ENCODE measurements at regions not wholly inside any gene's neighbourhood (a gene's known extent, or its start where the extent isn't known, plus 50 kb on each side); places are given as distances from the start of the nearest gene placed in this dataset.

DNA sequence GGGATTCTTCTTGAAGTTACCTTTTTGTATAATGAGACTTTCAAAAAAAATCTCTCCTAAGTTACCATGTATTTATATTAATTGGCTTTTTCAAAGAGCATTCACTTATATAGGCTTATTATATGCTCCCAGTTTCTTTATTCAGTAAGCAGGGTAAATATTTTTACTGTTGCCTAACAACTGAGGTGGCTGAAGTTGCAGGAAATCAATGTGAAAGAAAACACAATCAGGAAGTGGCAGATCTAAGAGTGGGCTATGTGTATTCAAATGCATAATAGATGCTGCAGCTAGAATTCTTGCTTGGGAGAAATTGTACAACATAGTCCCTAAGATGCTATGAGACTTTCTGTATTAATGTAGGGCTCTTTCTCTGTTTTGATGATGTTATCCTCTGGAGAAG lies 606.9 kb downstream of the NUF2 start:
- TF ChIP-seq, protein P1, sequence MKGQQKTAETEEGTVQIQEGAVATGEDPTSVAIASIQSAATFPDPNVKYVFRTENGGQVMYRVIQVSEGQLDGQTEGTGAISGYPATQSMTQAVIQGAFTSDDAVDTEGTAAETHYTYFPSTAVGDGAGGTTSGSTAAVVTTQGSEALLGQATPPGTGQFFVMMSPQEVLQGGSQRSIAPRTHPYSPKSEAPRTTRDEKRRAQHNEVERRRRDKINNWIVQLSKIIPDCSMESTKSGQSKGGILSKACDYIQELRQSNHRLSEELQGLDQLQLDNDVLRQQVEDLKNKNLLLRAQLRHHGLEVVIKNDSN (IDR thresholded peaks at IDR 0.05): no peak
- no peak for TF ChIP-seq RAD21 (IDR thresholded peaks at IDR 0.05; ENCODE audit: low read depth)
- TF ChIP-seq TCF12 (IDR thresholded peaks at IDR 0.05; ENCODE audit: low read depth): no peak
- no peak for TF ChIP-seq REST (IDR thresholded peaks at IDR 0.05; ENCODE audit: low read depth)
- TF ChIP-seq MAX (IDR thresholded peaks at IDR 0.05): no peak
- TF ChIP-seq CEBPB (IDR thresholded peaks at IDR 0.05): no peak
- TF ChIP-seq NFIC (IDR thresholded peaks at IDR 0.05): no peak
- TF ChIP-seq TEAD4 (IDR thresholded peaks at IDR 0.05): no peak
- no peak for TF ChIP-seq EP300 (IDR thresholded peaks at IDR 0.05; ENCODE audit: borderline replicate concordance)
- no peak for TF ChIP-seq CREB1 (IDR thresholded peaks at IDR 0.05; ENCODE audit: low read depth)
- TF ChIP-seq YY1 (IDR thresholded peaks at IDR 0.05; ENCODE audit: low read depth): no peak
- no peak for TF ChIP-seq TAF1 (IDR thresholded peaks at IDR 0.05; ENCODE audit: low read depth)
- no peak for TF ChIP-seq EGR1 (IDR thresholded peaks at IDR 0.05)
- TF ChIP-seq ZBTB7A (IDR thresholded peaks at IDR 0.05; ENCODE audit: low read depth): no peak
